ENCODE measurements at regions not wholly inside any gene's neighbourhood (a gene's known extent, or its start where the extent isn't known, plus 50 kb on each side); places are given as distances from the start of the nearest gene placed in this dataset.

GRCh38 chr14:71684323-71684722, 247.9 kb upstream of the RGS6 start:
- TF ChIP-seq ZBTB33 (IDR thresholded peaks at IDR 0.05) (no peak), CTCF (IDR thresholded peaks at IDR 0.05; ENCODE audit: low read depth, low read length, missing input control) (no peak), FOXA1 (IDR thresholded peaks at IDR 0.05) (no peak), YY1 (IDR thresholded peaks at IDR 0.05) (no peak)
